ENCODE measurements at regions not wholly inside any gene's neighbourhood (a gene's known extent, or its start where the extent isn't known, plus 50 kb on each side); places are given as distances from the start of the nearest gene placed in this dataset.

DNA sequence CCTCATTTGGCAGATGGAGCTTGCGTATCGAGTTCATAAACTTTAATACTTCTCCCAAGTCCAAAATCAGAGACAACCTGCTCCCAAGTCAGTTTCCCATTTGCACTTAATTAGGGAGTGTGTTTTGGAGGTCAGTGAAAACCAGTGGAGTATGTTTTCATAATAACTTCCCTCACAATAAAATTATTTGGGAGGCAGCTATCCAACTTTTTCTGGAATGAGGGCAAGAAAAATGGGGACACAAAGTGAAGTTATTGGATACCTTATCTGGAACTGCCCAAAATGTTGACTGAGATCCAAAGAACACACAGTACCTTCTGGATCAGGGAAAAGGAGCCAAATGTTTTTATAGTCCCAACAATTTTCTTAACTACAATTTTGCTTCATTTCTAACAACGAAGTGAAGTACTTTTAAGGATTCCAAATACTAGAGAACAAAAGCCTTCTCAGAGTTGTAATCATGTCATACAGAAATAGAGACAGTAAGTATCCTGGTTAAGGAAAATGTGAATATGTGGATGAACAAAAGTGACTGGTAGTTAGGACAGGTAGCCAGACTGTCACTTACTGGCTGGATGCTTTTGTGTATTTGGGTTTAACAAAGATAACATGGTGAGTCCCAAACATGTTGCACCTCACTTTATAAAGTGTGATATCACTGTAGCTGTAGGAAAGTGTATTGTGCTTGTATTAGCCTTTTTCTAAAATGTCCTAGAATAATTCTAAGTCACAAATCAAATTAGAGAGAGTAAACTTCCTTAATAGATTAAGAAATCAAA, 325.0 kb downstream of the HLX start:
- no peak for DNase-seq (ENCODE audit: low read depth)
- no peak overlapping the region for H3K4me3 ChIP-seq (ENCODE audit: low read length)
- TF ChIP-seq, protein P1, sequence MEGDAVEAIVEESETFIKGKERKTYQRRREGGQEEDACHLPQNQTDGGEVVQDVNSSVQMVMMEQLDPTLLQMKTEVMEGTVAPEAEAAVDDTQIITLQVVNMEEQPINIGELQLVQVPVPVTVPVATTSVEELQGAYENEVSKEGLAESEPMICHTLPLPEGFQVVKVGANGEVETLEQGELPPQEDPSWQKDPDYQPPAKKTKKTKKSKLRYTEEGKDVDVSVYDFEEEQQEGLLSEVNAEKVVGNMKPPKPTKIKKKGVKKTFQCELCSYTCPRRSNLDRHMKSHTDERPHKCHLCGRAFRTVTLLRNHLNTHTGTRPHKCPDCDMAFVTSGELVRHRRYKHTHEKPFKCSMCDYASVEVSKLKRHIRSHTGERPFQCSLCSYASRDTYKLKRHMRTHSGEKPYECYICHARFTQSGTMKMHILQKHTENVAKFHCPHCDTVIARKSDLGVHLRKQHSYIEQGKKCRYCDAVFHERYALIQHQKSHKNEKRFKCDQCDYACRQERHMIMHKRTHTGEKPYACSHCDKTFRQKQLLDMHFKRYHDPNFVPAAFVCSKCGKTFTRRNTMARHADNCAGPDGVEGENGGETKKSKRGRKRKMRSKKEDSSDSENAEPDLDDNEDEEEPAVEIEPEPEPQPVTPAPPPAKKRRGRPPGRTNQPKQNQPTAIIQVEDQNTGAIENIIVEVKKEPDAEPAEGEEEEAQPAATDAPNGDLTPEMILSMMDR (conservative IDR thresholded peaks at IDR 0.05; ENCODE audit: low read length): no peak

DNA sequence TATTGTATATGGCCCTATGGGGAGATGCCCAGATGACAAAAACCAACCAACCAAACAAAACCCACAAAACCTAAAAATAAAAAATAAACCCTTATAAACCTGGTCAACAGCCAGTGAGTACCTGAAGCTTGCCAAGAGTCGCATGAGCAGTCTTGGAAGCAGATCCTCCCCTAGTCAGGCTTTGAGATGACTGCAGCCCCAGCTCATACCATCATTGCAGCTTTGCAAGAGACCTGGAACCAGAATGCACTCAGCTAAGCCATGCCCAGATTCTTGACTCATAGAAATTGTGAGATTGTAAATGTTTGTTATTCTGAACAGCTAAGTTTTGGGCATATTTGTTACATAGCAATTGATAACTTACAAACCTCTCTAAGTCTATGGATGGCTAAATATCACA, 326.8 kb downstream of the HLX start:
- TF ChIP-seq, protein P1 (conservative IDR thresholded peaks at IDR 0.05; ENCODE audit: low read length): no peak
- DNase-seq (ENCODE audit: low read depth): no peak
- H3K4me3 ChIP-seq (ENCODE audit: low read length): no peak overlapping the region

DNA sequence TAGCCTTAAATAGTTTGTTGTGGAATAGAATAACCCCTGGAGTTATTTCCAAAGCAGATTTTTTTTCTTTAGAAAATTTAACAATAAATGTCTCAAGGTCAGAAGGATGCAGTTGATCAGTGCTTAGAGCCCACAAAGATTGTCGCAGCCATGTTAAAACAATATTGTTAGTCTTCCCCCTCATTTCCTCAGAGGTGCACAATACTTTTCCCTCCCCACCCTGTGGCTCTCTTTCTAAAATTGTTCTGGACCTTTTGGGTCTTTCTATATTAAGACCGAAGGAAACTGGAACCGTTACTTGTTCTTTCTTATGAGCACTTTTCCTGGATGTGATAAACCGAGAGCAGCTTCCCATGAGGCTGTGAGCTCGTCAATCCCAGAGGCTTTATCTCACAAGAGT, 333.7 kb downstream of the HLX start:
- H3K4me3 ChIP-seq (ENCODE audit: low read length): no peak overlapping the region
- no peak for DNase-seq (ENCODE audit: low read depth)
- TF ChIP-seq, protein P1 (conservative IDR thresholded peaks at IDR 0.05; ENCODE audit: low read length): no peak

DNA sequence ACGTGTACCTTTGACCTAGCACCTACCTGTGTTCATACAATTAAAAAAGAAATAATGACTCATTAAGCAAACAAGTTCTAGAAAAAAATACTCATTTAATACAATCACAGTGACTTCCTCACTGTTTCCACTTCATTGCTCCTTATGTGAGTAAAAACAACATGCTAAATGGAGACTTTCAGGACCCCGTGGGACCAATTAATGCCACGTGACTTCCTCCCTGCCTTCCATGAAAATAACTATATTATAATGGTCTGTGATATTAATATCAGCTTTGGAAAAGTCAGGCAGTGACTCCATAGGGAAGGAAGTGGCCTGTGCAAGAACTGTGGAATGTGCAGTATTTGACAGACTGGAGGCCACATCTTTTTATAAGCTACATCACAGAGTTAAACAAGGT, 337.8 kb downstream of the HLX start:
- peak; percentile 22 for DNase-seq (ENCODE audit: low read depth)
- TF ChIP-seq, protein P1 (conservative IDR thresholded peaks at IDR 0.05; ENCODE audit: low read length): no peak
- no peak overlapping the region for H3K4me3 ChIP-seq (ENCODE audit: low read length)

DNA sequence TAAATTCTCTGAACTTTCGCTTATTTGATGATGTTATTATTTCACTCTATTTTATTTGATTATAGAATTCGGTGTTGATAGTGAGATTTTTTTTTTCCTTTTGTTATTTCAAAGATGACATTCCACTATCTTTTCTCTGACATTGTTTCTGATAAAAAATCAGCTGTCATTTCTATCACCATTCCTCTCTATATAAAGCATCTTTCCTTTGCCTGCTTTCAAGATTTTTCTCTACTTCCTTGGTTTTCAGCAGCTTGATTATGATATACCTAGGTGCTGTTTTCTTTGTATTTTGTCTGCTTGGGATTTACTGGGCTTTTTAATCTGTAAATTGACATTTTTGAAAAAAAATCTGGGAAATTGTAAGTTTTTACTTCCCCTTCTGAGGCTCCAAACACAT, 344.0 kb downstream of the HLX start:
- no peak overlapping the region for H3K4me3 ChIP-seq (ENCODE audit: low read length)
- DNase-seq (ENCODE audit: low read depth): no peak
- TF ChIP-seq, protein P1 (conservative IDR thresholded peaks at IDR 0.05; ENCODE audit: low read length): no peak

DNA sequence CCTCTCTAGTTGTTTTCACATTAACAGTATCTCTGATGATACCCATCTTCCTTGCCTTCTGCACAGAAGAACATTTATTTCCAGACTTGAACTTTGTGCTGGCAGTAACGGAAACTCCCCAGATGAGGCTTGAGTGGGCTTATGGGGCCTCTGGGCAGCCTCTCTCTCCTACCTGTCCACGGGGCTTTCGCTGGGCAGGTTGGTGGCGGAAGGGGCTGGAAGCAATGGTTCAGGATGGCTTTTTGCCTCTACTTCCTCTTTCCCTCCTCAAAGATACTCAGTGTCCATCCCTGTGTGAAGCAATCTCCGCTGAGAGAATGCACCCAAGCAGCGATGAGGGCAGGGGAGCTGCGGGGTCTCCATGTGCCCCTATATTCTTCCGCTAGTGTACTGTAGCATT, 348.2 kb downstream of the HLX start:
- no peak overlapping the region for H3K4me3 ChIP-seq (ENCODE audit: low read length)
- DNase-seq (ENCODE audit: low read depth): no peak
- TF ChIP-seq, protein P1 (conservative IDR thresholded peaks at IDR 0.05; ENCODE audit: low read length): no peak

DNA sequence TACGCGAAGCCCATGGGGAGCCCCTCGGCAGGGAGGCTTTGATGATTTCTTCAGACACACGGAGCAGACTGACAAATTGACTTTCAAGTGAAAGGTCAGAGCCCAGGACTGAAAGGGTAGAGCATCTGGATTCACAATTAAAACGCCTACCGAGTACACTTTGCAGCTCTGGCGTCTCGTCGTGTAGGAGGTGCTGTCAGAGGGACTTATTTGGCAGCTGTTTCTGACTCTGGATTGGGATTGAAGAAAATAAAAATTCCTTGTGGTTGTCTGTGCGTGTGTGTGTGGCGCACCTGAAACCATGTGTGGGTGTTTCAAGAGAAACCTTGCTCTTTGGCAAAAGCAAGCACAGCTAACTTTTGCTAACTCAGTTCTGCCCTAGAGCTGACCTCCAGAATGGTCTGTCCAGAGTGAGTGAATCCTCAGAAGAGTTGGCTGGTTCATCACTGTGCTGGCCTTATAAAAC, 348.7 kb downstream of the HLX start:
- DNase-seq (ENCODE audit: low read depth): no peak
- no peak overlapping the region for H3K4me3 ChIP-seq (ENCODE audit: low read length)
- TF ChIP-seq, protein P1 (conservative IDR thresholded peaks at IDR 0.05; ENCODE audit: low read length): no peak

Data from AG10803 (cell line).